IMR-90 (cell line): ENCODE measurements at regions not wholly inside any gene's neighbourhood (a gene's known extent, or its start where the extent isn't known, plus 50 kb on each side); places are given as distances from the start of the nearest gene placed in this dataset.

Experiments used
- ATAC-seq: fragments of 200-7000 bp; cut with Tn5 transposase; 2 replicates; pipeline ENCODE4 v1.9.1; 2020; ENCODE audit warnings: low read depth, mild to moderate bottlenecking, moderate library complexity
- BruUV-seq: library from RNA; stranded (reverse); fragments of 400-500 nt; replicated peaks from 2 replicates; lab custom pipeline; 2021; lab: Mats Ljungman, UMichigan
- CTCF ChIA-PET: fragments of 300-600 bp; formaldehyde crosslinking; extraction: SDS; loops from one replicate; lab custom pipeline; 2021; ENCODE audit warnings: antibody characterized with exemption; lab: Yijun Ruan, JAX
- POLR2A ChIA-PET: fragments of 300-600 bp; sonication (Branson Sonifier 250); formaldehyde crosslinking; loops from one replicate; lab custom pipeline; 2022; ENCODE audit warnings: antibody characterized with exemption; ENCODE audit not compliant: unreplicated experiment; lab: Charles Lee
- DNase-seq: peaks from one replicate; pipeline ENCODE4 v3.0.0; 2013
- H2AFZ ChIP-seq: replicated peaks from 2 replicates; pipeline ENCODE3; 2013; ENCODE audit warnings: low read length, mild to moderate bottlenecking; ENCODE audit not compliant: poor library complexity
- H2AK5ac ChIP-seq: 2 replicates; pipeline ENCODE4 v1.6.1; 2013; ENCODE audit warnings: low read depth, low read length, inconsistent platforms
- H2AK9ac ChIP-seq: replicated peaks from 2 replicates; pipeline ENCODE3; 2013; ENCODE audit warnings: mild to moderate bottlenecking, low read depth, low read length, moderate library complexity; ENCODE audit not compliant: poor library complexity
- H2BK120ac ChIP-seq: 2 replicates; pipeline ENCODE4 v1.6.1; 2013; ENCODE audit warnings: low read depth, low read length, inconsistent platforms
- H2BK15ac ChIP-seq: 3 replicates; pipeline ENCODE4 v1.6.1; 2013; ENCODE audit warnings: low read depth, low read length, inconsistent platforms
- H2BK20ac ChIP-seq: 2 replicates; pipeline ENCODE4 v1.6.1; 2013; ENCODE audit warnings: low read depth, mild to moderate bottlenecking, inconsistent platforms, low read length, moderate library complexity
- H2BK5ac ChIP-seq: 2 replicates; pipeline ENCODE4 v1.6.1; 2013; ENCODE audit warnings: mild to moderate bottlenecking, low read depth, low read length, inconsistent platforms; ENCODE audit not compliant: poor library complexity, severe bottlenecking
- H3K14ac ChIP-seq: replicated peaks from 2 replicates; pipeline ENCODE4 v1.6.1; 2013; ENCODE audit warnings: low read depth, low read length, inconsistent platforms
- H3K18ac ChIP-seq: 2 replicates; pipeline ENCODE4 v1.6.1; 2013; ENCODE audit warnings: low read depth, low read length, control low read depth
- H3K23ac ChIP-seq: 2 replicates; pipeline ENCODE4 v1.6.1; 2013; ENCODE audit warnings: low read depth, low read length, inconsistent platforms
- H3K27ac ChIP-seq: 2 replicates; pipeline ENCODE4 v1.5.1; 2013; ENCODE audit warnings: mild to moderate bottlenecking, control low read depth, low read length; ENCODE audit not compliant: insufficient read depth
- H3K27me3 ChIP-seq: 2 replicates; pipeline ENCODE4 v1.6.1; 2013; ENCODE audit warnings: low read length; ENCODE audit not compliant: control insufficient read depth, insufficient read depth
- H3K36me3 ChIP-seq: 2 replicates; pipeline ENCODE4 v1.6.1; 2013; ENCODE audit warnings: low read length, mixed read lengths; ENCODE audit not compliant: control insufficient read depth, insufficient read depth
- H3K4ac ChIP-seq: 2 replicates; pipeline ENCODE4 v1.6.1; 2013; ENCODE audit warnings: low read depth, low read length, inconsistent platforms
- H3K4me1 ChIP-seq: 2 replicates; pipeline ENCODE4 v1.6.1; 2013; ENCODE audit warnings: low read length, mixed read lengths; ENCODE audit not compliant: control insufficient read depth, insufficient read depth
- H3K4me2 ChIP-seq: 2 replicates; pipeline ENCODE4 v1.6.1; 2013; ENCODE audit warnings: low read depth, mild to moderate bottlenecking, control low read depth, low read length, moderate library complexity
- H3K4me3 ChIP-seq: 2 replicates; pipeline ENCODE4 v1.5.1; 2013; ENCODE audit warnings: low read depth, mild to moderate bottlenecking, control low read depth, low read length, moderate library complexity; ENCODE audit not compliant: insufficient read depth
- H3K56ac ChIP-seq: 2 replicates; pipeline ENCODE4 v1.6.1; 2013; ENCODE audit warnings: low read length, inconsistent platforms; ENCODE audit not compliant: insufficient read depth; ENCODE audit errors: extremely low read depth
- H3K79me1 ChIP-seq, 2 experiments: 2 replicates each; pipeline ENCODE4 v1.6.1; 2013; ENCODE audit warnings: low read length in 2 of 2, inconsistent platforms in 1 of 2, low read depth in 1 of 2
- H3K9ac ChIP-seq: 2 replicates; pipeline ENCODE4 v1.6.1; 2013; ENCODE audit warnings: low read depth, low read length, control low read depth
- H3K9me1 ChIP-seq: 2 replicates; pipeline ENCODE4 v1.6.1; 2013; ENCODE audit warnings: low read length, inconsistent platforms; ENCODE audit not compliant: insufficient read depth
- H3K9me3 ChIP-seq: 2 replicates; pipeline ENCODE4 v1.6.1; 2013; ENCODE audit warnings: low read length; ENCODE audit not compliant: control insufficient read depth, insufficient read depth
- H4K20me1 ChIP-seq: 2 replicates; pipeline ENCODE4 v1.6.1; 2013; ENCODE audit warnings: low read length, inconsistent platforms; ENCODE audit not compliant: insufficient read depth
- H4K5ac ChIP-seq: 2 replicates; pipeline ENCODE4 v1.6.1; 2013; ENCODE audit warnings: mild to moderate bottlenecking, low read depth, low read length, control low read depth
- H4K8ac ChIP-seq, 2 experiments: 2 replicates each; pipeline ENCODE4 v1.6.1; 2013; ENCODE audit warnings: low read depth in 2 of 2, low read length in 2 of 2, control low read depth in 1 of 2, inconsistent platforms in 1 of 2
- H4K91ac ChIP-seq: 2 replicates; pipeline ENCODE4 v1.6.1; 2013; ENCODE audit warnings: low read depth, low read length, inconsistent platforms; ENCODE audit not compliant: insufficient read depth
- CHD1 ChIP-seq: IDR thresholded peaks from 2 replicates; pipeline ENCODE4 v1.6.1; 2012; ENCODE audit warnings: low read depth, low read length, improper control_type of control experiment
- CTCF ChIP-seq: conservative IDR thresholded peaks from 2 replicates; pipeline ENCODE4 v1.5.1; 2012; ENCODE audit warnings: mild to moderate bottlenecking, low read depth, low read length, improper control_type of control experiment
- FOS ChIP-seq: fragments of 150-350 bp; IDR thresholded peaks from 2 replicates; pipeline ENCODE4 v1.6.1; 2016; ENCODE audit warnings: low read depth, low read length
- MAFK ChIP-seq: IDR thresholded peaks from 2 replicates; pipeline ENCODE4 v1.6.1; 2012; ENCODE audit warnings: low read depth, low read length, improper control_type of control experiment
- MAZ ChIP-seq: IDR thresholded peaks from 2 replicates; pipeline ENCODE4 v1.6.1; 2012; ENCODE audit warnings: low read depth, mild to moderate bottlenecking, low read length, improper control_type of control experiment, moderate library complexity, borderline replicate concordance
- MXI1 ChIP-seq: IDR thresholded peaks from 2 replicates; pipeline ENCODE4 v1.6.1; 2012; ENCODE audit warnings: low read depth, mild to moderate bottlenecking, low read length, moderate library complexity, borderline replicate concordance
- POLR2A ChIP-seq: IDR thresholded peaks from 2 replicates; pipeline ENCODE4 v1.6.1; 2012; ENCODE audit warnings: mild to moderate bottlenecking, low read depth, low read length
- RCOR1 ChIP-seq: IDR thresholded peaks from 2 replicates; pipeline ENCODE4 v1.6.1; 2012; ENCODE audit warnings: mild to moderate bottlenecking, low read length, improper control_type of control experiment; ENCODE audit not compliant: insufficient replicate concordance
- RFX5 ChIP-seq: IDR thresholded peaks from 2 replicates; pipeline ENCODE4 v1.8.0; 2012; ENCODE audit warnings: low read depth, mild to moderate bottlenecking, low read length, moderate library complexity
- SMC3 ChIP-seq: fragments of 150-350 bp; IDR thresholded peaks from 2 replicates; pipeline ENCODE4 v1.6.1; 2016; ENCODE audit warnings: low read depth, mild to moderate bottlenecking, antibody characterized with exemption, low read length, moderate library complexity
- WGBS, 2 experiments: methylation state at CpG; one replicate each; pipeline versions ENCODE4 v1.1.5 to v1.1.7; 2013; ENCODE audit warnings: missing lambda C conversion rate in 2 of 2; ENCODE audit not compliant: insufficient read length in 1 of 2; ENCODE audit errors: extremely low coverage in 2 of 2; 5-methylcytosine and 5-hydroxymethylcytosine counted together
- dilution Hi-C: fragments of 300-500 bp; cut with HindIII; formaldehyde crosslinking; loops from one replicate; pipeline ENCODE4 v1.14.3; 2018; ENCODE audit warnings: low sequenced_read_pairs; ENCODE audit not compliant: unreplicated experiment
- in situ Hi-C: fragments of 300-500 bp; cut with MboI; formaldehyde crosslinking; loops from 3 replicates; pipeline ENCODE4 v1.14.3; 2019; ENCODE audit warnings: low sequenced_read_pairs, inconsistent platforms, mixed read lengths
- intact Hi-C: fragments of 100-400 bp; cut with micrococcal nuclease; formaldehyde crosslinking; loops from 2 replicates; pipeline ENCODE4 v1.10.0; 2022
- TF ChIP-seq, protein P1 (sequence below): fragments of 150-350 bp; IDR thresholded peaks from 2 replicates; pipeline ENCODE4 v1.6.1; 2017; ENCODE audit warnings: mild to moderate bottlenecking, antibody characterized with exemption, low read length, low read depth

DNA sequence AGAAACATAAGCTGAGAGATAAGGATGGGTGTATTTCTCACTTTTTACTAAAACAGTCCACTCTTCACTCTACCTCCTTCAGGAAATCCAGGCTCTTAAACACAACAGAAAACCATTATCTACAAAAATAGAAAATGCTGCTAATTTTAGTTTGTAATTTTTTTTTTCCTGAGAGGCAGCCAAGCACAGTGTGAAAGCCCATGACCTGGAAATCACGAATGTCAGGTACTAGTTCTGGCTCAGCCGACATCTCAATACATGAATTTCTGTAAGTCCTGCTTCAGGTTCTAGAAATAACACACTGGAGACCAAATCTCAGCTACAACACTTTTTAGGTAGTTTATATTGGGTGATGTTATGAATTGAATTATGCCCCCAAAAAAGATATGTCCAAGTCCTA lies 308.9 kb downstream of the KCNA4 start:
- Histone ChIP-seq H4K5ac (no peak overlapping the region), H2AK5ac (no peak overlapping the region), H3K14ac (no peak overlapping the region), H3K4me2 (no peak overlapping the region), H2BK5ac (no peak overlapping the region), H3K18ac (no peak overlapping the region), H2BK20ac (no peak overlapping the region), H3K56ac (no peak overlapping the region), H2AFZ (no peak overlapping the region), H3K4ac (no peak overlapping the region), H3K36me3 (no peaks in the 10 kb centered on the region), H3K27ac (no peak overlapping the region), H3K4me3 (no peak overlapping the region), H4K8ac (no peak overlapping the region), H3K79me1 (no peaks in the 10 kb centered on the region), H2BK15ac (no peak overlapping the region), H4K91ac (no peak overlapping the region), H3K9me3 (no peaks in the 10 kb centered on the region; the same call in 1 of the 2 replicates), H3K9me1 (no peaks in the 10 kb centered on the region), H2AK9ac (no peak overlapping the region), H3K4me1 (no peaks in the 10 kb centered on the region), H3K27me3 (no peaks in the 10 kb centered on the region), H4K20me1 (no peaks in the 10 kb centered on the region), H3K23ac (no peak overlapping the region), H3K9ac (no peak overlapping the region), H2BK120ac (no peak overlapping the region)
- CTCF ChIA-PET = no interaction called here
- dilution Hi-C loops (no loop called here), intact Hi-C loops (no loop called here), in situ Hi-C loops (no loop called here)
- WGBS, 2 experiments = no CpG with 5 or more reads among the region's 2 CpGs
- DNase-seq = no peak
- BruUV-seq = no TSS peak
- ATAC-seq = no peak
- POLR2A ChIA-PET = no interaction called here
- TF ChIP-seq SMC3 = no peak
- TF ChIP-seq RFX5 = no peak
- TF ChIP-seq, protein P1, sequence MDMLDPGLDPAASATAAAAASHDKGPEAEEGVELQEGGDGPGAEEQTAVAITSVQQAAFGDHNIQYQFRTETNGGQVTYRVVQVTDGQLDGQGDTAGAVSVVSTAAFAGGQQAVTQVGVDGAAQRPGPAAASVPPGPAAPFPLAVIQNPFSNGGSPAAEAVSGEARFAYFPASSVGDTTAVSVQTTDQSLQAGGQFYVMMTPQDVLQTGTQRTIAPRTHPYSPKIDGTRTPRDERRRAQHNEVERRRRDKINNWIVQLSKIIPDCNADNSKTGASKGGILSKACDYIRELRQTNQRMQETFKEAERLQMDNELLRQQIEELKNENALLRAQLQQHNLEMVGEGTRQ = no peak
- TF ChIP-seq MAZ = no peak
- TF ChIP-seq MAFK = no peak
- no peak for TF ChIP-seq RCOR1
- no peak for TF ChIP-seq CTCF
- no peak for TF ChIP-seq FOS
- no peak for TF ChIP-seq CHD1
- TF ChIP-seq MXI1 = no peak
- TF ChIP-seq POLR2A = no peak
